NCI-H510A (cell line): ENCODE measurements at regions not wholly inside any gene's neighbourhood (a gene's known extent, or its start where the extent isn't known, plus 50 kb on each side); places are given as distances from the start of the nearest gene placed in this dataset.

Source experiments
- DNase-seq: peaks from one replicate; lab custom pipeline; 2025; lab: John Stamatoyannopoulos, UW

DNA sequence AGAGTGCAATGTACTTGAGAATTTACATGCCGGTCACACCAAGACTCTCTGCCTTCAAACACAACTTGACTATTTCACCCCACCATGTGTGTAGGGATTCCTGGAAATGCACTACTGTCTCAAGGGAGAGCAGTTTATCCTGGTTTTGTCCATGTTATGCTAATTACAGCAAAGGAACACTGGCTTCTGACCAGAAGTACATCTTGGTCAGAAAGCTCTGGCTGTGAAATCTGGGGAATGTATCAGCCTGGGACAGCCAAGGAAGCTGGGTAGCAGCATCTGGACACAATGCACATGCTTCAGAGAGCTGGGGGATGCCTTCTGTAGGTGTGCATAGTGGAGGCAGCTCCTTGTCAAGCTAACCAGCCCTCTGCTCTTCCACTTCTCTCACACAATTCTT, 1432.6 kb upstream of the TENM3 start:
- no peak for DNase-seq

DNA sequence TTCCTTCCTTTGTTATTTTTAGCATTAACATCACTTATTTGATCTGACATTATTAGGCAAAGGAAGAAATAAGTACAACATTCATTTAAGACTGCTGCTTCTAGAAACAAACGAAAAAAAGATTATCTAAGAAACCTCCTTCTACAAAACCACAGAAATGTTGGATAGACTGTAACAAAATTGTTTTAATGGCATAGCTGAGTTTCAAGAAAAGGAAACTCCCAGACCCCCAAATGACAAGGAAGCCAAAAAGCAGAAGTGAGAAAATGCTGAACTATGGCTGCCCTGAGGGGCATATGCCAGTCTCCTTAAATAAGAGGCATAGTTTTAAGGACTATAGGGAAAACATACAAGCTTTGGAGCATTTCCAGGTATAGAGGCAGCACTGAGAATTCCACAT, 1431.6 kb upstream of the TENM3 start:
- DNase-seq = no peak

DNA sequence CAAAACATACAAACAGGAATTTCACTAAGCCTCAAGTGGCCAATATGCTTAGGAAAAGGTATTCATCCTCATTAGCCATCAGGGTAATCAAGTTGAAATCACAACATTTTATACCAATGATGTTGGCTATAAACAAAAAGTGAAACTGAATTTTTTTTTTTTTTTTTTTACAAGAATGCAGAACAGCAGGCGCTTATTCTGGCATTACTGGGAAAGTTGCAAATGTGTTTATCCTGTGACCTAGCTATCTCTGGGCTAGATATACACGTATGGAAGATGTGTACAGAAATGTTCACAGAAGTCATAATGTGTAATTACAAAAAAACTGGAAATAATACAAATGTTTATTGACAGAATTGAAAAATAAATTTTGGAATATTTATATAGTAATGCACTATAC, 1430.4 kb upstream of the TENM3 start:
- no peak for DNase-seq

DNA sequence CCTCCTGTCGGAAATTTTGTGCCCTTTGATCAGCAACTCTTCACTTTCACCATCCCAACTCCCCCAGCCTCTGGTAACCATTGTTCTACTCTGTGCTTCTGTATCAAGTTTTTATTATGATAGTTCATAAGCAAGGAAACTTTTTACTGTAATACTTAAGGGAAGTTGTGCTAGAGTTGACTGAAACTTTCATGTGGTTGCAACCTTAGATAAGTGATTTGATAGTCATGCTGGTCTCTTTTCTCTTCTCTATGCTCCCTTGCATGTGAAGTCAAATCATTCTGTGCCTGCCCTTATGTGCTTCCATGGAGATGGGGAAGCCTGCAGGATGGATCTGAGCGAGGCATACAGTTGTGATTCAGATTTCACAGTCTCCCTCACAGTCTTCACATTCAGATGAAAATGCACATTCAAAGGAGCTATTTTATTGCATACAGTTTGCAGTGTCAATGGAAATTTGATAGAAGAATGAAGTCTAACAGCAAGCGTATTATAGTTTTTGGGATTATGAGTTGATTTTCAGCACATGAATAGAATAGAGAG, 1428.3 kb upstream of the TENM3 start:
- DNase-seq = no peak

DNA sequence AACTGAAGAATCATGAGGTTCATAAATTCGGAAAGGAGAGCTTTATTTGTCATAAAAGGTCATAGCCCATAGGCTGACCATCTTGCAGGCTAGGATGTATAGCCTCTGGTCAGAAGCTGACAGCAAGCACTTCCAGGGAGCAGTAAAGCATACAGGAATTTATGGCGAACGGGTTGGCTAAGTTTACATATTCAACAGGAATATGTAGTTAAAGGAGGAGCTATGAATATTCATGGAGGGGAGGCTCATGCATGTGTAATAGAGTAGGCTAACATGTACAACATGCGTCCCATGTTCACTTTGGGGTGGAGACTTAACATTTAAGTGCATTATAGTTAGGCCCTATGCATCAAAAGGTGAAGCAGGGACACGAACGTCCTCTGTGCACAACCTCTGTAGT, 1425.7 kb upstream of the TENM3 start:
- no peak for DNase-seq

DNA sequence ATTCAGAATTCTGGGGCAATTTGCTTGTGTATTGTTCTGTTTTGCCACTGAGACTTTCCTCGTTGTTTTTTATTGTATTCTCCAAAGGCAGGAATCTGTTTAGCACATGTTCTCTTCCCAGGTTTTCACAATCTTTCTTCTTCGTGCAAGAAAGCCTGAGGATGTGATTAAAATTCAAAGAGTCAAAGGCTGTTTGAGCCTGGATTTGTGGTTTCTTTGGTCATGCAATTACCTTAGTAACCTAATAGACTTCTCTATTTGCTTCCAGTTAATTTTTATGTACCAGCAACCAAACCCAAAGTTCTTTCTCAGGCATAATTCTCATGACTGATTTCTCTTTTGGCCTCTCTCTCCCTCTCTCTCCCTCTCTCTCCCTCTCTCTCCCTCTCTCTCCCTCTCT, 1420.1 kb upstream of the TENM3 start:
- no peak for DNase-seq

DNA sequence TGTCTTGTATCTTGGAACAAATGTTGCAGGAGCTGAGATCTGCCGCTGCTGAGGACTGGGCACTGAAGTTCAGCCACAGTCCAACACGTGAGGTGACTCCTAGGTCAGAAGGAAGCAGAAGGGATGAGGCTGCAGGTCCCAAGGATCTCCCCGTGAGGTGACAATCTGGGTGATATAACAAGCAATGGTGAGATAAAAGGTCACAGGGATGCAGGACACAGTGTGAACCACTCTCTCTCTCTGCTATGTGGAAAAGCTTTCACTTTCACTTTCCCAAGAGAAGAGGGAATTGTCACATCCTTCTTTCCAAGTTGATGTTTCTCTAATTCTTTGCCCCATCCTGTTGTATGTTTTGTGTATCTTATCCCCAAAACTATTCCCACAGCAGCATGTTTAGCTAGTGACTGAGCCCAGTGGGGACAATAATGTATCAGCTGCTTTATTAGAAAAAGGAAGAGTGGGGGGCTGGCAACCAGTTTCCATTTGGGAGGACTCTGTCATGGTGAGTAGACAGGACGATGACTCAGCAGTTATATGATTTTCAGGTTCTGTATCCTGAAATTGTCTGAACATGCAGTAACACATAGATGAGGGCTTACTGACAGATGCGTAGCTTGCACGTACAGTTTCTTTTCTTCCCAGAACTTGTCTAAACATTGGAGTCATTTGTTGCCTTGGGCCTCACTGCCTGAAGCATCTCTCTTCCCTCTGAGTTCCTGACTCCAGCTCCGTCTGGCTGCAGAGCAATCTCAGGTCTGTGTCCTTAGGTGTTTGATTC, 1415.8 kb upstream of the TENM3 start:
- no peak for DNase-seq

DNA sequence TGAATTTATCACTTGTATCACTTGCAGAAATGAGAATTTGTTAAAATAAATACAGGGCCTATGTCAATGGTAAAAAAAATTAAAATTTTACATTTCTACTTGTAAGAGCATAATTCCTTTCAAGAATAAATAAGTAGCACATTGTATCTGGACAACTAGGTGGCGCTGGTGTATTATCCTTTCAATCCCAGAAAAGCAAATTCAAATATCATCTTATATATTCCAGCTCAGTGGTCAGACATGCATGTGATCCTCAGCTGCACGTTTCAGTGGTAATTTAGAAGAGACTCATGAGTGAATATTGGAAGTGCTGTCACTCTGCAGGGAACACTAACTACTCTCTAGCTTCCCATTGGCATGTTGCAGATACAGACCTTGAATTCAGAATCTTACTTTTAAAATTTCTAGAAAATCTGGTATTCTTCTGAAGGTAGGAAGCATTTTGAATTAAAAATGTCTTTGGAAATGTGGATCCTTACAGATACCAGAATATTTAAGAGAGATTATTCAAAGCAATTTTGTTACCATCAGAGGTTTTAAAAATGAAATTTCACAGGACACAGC, 1414.7 kb upstream of the TENM3 start:
- DNase-seq = peak; percentile 9

DNA sequence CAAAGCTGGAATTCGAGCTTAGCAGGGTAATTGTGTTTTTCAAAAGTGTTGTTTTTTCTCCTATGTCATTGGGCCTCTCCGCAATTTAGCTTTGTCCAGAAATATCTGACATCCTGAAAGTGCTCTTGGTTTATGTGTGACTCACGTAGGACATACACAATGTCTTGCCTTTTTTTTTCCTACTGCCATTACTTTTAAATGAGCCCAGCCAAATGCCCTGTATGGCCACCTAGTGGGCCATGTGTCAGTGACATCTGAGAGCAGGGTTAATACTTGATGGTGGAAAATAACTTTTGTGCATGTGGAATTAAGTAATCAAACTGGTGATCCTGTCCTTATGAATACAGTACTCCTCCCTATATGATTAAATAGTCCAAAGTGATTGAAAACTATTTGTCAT, 1411.1 kb upstream of the TENM3 start:
- DNase-seq = no peak

DNA sequence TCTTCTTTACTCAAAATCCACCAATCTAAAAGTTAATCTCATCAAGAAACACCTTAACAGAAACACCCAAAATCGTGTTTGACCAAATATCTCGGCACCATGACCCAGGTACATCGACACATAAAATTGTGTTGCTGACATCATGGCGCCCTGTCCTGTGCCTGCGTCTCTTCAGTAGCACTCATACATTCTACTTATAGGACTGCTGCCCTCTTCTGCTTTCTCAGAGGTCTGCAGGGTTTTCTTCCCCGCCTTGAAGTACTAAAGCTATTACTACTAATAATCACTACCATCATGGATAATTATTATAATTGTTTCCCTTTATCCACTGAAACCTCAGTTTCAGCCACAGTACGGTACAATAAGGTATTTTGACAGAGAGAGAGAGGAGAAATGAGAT, 1403.1 kb upstream of the TENM3 start:
- DNase-seq = no peak

DNA sequence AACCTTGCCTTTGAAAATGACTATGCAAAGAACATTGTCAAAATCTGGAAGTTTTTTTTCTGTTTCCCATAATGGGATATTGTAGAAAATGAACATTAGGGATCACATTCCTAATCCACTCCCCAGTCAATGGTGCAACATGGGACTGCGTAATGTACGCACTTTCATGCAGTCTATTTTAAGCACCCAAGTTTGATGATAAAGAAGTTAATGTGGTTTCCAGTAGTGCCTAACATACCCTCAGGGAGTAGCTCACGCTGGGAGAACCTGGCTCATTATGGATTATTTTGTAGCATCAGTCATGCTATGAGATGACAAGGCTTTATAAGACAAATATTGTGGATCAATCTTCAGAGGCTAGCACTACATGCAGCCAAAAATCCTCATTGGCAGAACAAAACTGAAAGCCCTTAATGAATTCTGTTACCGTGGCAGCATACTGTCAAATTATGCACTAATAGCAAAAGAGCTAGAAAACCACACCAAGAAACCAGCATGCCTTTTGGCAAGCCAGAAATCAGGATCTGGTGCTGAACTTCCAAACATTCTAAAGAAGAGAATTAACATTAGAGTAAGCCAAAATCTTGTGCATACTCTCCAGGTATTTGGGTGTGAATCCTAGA, 1392.8 kb upstream of the TENM3 start:
- DNase-seq = no peak

DNA sequence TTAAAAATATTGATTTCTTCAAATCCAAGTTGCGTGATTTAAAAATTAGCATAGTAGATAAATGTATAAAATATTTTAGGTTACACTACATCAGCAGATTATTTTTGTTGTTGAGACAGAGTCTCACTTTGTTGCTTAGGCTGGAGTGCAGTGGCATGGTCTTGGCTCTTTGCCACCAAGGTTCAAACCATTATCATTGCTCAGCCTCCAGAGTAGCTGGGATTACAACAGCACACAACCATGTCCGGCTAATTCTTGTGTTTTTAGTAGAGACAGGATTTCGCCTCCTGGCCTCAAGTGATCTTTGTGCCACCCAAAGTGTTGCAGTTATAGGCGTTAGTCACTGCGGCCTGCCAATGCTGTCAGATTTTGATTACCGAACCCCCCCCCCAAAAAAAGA, 1390.5 kb upstream of the TENM3 start:
- DNase-seq = no peak

DNA sequence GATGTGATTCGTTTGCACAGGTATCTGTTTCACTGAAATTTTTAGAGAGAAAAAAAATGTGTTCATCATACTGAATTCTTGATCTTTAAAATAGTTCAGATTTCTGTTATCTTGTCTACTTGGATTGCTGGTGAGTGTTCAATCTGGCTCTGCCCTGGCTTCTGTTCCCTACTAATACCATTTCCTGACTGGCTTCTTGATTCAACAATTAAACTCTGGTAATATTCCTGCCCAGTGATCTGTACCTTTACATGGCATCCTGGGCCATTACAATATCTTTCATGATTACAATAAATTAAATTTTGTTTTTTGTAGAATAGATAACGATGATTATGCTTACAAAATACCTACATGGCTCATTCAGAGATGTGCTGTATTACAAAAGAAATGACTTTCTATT, 1388.0 kb upstream of the TENM3 start:
- no peak for DNase-seq

DNA sequence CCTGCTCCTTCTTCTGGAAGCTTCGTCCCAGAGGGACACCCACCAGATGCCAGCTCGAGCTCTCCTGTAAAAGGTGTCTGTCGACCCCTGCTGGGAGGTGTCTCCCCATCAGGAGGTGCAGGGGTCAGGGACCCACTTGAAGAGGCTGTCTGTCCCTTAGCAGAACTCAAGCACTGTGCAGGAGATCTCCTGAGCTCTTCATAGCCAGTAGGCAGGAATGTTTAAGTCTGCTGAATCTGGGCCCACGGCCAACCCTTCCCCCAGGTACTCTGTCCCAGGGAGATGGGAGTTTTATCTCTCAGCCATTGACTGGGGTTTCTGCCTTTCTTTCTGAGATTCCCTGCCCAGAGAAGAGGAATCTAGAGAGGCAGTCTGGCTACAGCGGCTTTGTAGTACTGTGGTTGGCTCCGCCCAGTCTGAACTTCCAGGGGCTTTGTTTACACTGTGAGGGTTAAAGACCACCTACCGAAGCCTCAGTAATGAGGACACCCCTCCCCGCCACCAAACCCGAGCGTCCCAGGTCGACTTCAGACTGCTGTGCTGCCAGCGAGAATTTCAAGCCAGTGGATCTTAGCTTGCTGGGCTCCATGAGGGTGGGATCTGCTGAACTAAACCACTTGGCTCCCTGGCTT, 1383.0 kb upstream of the TENM3 start:
- no peak for DNase-seq

DNA sequence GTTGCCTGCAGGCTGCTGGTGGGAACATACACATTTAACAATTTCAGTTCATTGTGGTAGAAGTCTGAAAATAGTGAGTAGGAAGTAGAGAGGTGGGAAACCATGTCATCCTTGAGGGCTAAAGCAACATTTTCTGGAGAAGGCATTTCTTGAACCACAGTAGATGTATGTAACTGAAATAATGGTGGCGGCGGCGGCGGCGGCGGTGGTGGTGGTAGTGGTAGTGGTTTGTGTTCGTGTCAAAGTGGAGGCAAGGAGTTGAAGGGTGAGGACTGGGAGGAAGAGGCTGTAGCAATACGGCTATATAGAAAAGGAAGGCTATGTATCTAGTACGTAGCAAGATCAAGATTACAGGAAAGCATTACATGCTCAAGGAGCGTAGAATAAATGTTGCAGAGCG, 1381.6 kb upstream of the TENM3 start:
- DNase-seq = no peak

DNA sequence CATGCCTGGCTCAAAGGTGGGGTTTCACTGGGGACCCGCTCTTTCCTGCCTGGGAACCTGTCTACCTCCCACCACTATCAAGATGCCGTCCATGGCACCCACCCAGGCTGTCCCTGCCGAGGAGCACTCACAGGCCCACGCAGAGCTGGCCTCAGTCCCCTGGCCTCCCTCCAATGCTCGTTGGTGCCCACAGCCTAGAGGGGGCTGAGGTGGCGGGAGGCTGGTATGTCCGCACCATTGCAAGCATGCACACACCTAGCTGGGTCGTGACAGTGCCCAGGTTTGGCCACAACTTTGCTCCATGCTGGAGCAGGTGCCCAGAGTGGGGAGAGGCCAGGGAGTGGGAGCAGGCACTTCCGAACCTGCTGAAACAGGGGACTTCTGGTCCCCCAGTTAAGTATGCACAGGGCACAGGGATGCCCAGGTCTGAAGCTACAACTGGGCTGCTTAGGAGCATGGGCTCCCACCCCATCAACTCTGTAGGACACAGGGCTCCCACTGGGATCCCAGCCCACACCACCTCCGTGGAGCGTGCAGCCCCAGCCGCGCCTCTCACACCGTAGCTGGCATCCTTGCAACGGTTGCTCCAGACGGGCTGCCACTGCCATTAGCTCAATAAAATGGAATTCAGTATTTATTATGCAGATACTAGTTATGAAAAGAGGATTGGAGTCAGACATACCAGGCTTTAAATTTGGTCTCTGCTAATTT, 1376.1 kb upstream of the TENM3 start:
- DNase-seq = no peak

DNA sequence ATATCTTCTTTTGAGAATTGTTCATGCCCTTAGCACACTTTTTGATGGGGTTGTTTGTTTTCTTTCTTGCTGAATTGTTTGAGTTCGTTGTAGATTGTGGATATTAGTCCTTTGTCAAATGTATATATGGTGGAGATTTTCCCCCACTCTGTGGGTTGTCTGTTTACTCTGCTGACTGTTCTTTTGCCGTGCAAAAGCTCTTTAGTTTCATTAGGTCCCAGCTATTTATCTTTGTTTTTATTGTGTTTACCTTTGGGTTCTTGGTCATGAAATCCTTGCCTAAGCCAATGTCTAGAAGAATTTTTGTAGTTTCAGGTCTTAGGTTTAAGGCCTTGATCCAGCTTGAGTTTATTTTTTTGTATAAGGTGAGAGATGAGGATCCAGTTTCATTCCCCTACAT, 1372.6 kb upstream of the TENM3 start:
- no peak for DNase-seq

DNA sequence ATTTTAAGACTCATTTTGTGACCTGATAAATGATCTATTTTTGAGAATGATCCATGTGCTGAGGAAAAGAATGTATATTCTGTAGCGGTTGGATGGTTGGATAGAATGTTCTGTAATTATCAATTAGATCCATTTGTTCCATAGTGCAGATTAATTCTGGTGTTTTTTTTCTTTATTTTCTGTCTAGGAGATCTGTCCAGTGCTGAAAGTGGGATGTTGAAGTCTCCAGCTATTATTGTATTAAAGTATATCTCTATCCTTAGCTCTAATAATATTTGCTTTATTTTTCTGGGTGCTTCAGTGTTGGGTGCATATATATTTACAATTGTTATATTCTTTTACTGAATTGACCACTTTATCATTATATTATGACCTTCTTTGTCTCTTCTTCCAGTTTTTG, 1344.9 kb upstream of the TENM3 start:
- no peak for DNase-seq

DNA sequence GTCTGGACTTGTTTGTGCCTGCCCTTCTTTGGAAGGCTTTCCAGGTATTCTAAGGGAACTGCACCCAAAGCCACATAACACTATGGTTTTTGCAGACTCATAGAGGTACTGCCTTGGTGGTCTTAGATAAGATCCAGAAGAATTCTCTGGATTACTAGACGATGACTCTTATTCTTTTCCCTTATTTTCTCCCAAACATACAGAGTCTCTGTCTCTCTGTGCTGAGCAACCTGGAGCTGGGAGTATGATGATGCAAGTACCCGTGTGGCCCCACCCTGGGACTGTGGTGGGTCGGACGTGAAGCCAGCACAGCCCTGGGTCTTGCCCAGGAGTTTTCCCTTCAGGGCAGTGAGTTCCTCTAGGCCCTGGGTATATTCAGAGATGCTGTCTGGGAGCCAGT, 1342.4 kb upstream of the TENM3 start:
- DNase-seq = no peak

DNA sequence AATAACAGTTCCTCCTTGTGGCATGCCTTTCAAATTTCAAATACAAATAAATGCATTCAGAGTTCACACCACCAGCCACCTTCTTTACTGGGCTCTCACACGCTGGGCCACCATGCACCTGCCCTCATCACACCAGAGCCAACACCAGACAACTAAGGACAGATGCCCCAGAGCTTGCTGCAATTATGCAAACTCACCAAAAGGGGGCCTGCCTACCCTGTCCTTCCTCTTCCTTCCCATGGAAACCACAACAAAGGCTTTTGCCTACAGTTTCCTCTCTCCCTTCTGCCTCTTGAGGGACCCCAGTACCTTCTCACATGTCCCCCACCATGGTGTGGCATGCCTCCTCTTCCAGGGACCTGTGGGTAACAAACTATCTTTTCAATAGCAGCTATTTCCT, 1333.9 kb upstream of the TENM3 start:
- DNase-seq = no peak

DNA sequence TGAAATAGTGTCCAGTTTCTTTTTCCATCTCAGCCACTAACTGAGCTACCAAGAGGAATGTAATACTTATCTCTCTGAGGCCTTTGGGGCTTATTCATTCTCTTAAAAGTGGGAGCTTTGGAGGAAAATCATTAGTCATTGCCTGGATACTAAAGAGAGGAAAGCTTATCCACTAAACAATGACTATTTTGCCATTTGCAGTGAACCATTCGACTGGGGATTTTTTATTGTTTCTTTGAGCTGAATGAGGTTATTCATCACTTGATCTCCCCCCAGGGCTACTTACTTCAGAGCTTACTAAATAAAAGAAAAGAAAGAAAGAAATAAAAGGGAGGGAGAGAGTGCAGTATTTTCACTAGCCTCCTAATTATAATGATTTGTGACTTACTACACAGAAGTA, 1329.5 kb upstream of the TENM3 start:
- no peak for DNase-seq

DNA sequence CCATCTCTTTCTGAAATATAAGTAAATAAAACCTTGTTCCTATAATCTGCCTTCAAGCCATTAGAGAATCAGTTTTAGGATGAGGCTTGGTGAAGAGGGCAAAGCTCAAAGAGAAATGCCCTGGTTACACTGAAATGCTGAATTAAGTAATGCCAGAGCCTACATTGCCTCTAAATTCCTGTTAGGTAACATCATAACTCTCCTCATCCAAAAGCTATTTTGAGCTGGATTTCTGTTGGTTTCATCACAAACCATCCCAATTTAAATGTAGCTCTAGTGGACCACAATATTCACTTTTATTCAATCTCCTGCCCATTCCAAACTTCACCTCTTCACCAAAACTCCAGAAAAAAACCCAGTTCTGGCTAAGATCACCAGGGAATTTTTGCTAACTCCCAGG, 1319.7 kb upstream of the TENM3 start:
- no peak for DNase-seq
